HG03175 (cell line): ENCODE measurements at regions not wholly inside any gene's neighbourhood (a gene's known extent, or its start where the extent isn't known, plus 50 kb on each side); places are given as distances from the start of the nearest gene placed in this dataset.
"Not testable (repeated sequence)": the region's sequence is repeated elsewhere in the genome, so short reads cannot be mapped to it uniquely, and the experiment has no call there.

Experiments
- ATAC-seq: cut with Tn5 transposase; IDR thresholded peaks from one replicate; pipeline ENCODE4 v1.9.1; 2021; ENCODE audit warnings: mild to moderate bottlenecking, moderate library complexity; ENCODE audit not compliant: unreplicated experiment

DNA sequence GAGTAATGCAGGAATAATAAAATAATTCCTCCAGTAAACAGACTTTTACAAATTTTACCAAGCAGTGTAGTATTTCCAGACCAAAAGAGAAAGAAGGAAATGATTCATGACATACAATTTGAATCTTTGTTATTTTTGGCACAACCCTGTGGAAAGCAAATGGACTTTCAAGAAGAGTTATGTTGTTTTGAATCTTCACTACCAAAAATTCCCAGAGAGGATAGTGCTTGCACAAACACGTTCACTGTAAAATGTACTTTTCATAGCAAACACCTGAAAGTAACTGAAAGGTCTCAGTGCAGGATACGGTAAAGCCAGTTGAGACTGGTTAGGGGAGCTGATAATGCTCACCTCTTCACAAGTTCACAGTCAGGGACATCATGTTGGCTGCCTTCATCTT is 107.1 kb downstream of the USP22 start:
- ATAC-seq, result no peak

DNA sequence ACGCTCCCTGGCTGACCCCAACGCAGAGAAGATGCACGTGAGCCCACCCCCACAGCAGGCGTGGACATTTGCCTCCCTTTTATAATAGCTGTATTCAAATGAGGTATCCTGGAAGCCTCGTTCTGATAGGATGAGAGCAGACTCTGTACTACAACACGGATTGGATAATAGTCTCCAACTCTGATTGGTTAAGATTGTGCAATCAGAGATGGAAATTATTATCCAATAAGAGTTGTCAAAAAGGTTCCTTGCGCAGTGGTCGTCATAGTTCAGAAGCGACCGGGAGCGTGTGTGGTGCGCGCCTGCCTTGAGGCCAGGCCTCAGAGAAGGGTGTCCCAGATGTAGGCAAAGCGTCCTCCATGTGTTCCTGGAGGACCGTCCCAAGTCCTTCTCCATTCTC is 104.6 kb downstream of the USP22 start:
- no peak for ATAC-seq

DNA sequence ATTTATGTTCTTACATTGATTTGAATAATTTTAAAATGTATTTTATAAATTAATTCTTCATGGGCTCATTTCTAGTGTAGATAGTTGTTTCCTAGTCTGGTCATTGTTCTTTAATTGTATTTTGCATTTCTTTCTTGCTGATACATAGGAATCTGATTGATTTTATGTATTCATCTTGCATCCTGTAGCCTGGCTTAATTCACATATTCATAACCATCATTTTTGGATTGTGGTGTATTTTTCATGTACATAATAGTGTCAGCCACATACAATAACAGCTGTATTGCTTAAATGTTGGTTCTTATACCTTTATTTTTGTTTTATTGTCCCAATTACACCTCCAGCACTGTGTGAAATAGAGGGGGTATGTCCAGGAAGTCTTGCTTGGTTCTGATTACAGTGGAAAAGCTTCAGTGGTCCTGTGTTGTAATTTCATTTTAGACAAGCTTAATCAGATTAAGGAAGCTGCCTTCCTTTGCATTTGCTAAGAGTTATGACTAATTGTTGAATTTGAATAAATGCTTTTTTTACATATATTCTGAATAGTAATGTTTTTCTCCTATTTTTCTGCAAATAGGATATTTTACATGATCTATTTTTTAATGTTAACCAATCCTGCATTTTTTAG is 103.7 kb downstream of the USP22 start:
- no peak for ATAC-seq

DNA sequence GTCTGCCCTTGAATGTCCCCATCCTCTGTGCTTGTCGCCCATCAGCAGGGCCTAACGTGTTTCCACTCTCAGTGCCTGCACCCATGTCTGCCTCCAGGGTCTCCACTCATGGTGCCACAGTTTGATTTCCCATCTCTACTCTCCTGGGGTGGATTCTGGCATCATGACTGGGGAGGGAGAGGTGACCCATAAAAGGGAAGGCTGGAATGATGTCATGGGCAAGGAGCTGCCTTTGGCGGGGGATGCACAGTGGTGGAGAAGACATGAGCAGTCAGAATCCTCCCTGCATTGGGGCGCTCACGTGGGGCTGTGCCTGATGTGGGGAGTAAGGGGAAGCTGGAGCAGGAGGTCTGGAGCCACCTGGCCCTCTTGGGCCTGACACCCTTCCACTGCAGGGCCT is 100.9 kb downstream of the USP22 start:
- no peak for ATAC-seq

DNA sequence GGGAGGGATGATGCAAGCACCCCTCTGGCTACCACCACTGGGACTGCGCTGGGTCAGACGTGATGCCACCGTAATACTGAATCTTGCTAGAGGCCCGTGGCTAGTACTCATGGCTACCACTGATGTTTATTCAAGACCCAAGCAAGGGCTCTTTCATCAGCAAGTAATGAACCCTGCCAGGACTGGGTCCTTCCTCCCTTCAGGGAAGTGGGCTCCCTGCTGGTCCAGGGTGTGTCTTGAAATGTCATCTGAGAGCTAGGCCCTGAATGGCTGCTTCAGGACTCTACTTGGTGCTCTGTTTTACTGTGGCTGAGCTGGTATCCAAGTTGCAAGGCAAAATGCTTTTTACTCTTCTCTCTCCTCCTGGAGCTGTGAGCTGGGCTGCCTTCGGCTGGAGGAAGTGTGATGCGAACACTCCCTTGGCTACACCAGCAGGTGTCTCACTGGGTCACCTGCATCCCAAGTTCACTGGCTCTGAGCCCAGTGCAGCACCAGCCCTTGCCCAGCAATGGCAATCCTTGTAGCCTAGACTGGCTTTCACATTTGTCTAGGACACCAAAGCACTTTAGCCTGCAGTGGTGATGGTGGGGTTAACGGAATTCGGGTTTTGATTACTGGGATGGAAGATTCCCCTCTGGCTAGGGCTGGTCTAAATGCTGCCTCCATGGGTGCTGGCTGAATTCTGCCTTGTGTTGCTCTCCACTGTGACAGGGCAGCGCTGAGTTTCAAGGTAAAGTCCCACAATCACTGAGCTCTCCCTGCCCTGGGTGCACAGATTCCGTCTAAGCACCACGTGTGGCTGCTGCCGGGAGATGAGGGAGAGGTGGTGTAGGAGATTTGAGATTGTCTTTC is 98.6 kb downstream of the USP22 start:
- no peak for ATAC-seq

- not testable (repeated sequence) for ATAC-seq
Observed at GRCh38 chr17:20947708-20948107, 95.1 kb downstream of the USP22 start.

- ATAC-seq, result no peak
Observed at GRCh38 chr17:20948984-20949777, 93.6 kb downstream of the USP22 start.
